ENCODE measurements at regions not wholly inside any gene's neighbourhood (a gene's known extent, or its start where the extent isn't known, plus 50 kb on each side); places are given as distances from the start of the nearest gene placed in this dataset.
"Not testable (repeated sequence)": the region's sequence is repeated elsewhere in the genome, so short reads cannot be mapped to it uniquely, and the experiment has no call there.

DNA sequence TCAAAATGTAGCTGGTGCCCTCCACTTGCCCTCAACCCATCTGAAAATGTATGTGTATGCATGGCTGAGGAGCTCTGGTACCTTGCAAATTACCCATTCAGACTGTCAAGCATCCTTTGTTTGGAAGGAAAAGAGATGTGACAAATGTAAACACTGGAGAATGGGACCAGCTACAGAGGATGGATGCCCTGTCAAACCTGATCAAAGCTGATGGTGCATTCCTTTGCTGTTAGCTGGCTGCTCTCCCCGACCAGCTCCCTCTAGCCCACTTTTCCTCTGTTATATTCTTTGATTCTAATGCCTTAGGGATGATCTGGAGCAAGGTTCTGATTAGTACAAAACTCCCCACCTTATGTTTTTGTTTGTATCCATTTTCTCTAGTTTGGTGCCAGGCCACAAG is 310.3 kb downstream of the C12orf75 start:
- no peak for DNase-seq (ENCODE audit: low read depth in 2 of 2)

GRCh38 chr12:105641749-105642148 is 311.3 kb downstream of the C12orf75 start:
- DNase-seq (ENCODE audit: low read depth in 2 of 2): no peak

- no peak for DNase-seq (ENCODE audit: low read depth in 2 of 2)
Measured at GRCh38 chr12:105644770-105645169, 314.3 kb downstream of the C12orf75 start.

DNA sequence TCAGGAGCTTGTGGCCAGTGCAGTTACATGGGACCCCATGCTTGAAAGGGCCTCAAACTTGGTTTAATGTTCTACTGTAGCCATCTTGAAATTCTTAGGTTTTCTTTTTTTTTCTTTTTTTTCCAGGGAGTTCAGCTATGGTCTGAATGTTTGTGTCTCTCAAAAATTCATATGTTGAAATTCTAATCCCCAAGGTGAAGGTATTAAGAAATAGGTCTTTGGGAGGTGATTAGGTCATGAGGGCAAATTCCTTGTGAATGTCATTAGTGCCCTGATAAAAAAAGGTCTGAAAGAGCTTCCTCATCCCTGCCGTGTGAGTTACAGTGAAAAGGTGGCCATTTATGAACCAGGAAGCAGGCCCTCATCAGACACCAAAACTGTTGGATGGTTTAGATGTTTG is 324.1 kb downstream of the C12orf75 start:
- DNase-seq (ENCODE audit: low read depth in 2 of 2): no peak

DNA sequence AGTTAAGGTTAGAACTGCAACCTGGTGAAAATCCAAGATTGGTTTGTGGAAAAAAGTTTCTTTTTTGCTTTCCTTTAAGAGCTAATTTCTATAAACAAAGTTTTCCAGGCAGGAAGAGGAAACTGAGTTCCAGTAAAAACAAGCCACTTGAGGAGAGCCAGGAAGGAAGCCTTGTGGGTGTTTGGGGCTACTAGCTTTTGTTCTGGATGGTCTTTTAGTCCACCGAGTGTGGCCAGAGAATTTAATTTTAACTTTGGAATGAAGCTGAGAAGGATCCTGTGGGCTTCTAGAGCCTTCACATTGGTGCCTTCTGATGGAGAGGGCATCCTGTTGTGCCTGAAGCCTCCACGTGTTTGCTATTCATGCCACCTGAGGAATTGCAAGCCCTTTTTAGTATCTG is 327.9 kb downstream of the C12orf75 start:
- DNase-seq (ENCODE audit: low read depth in 2 of 2): peak in 1 of 2 donors; percentile 50

GRCh38 chr12:105659355-105660075 is 329.0 kb downstream of the C12orf75 start:
- no peak for DNase-seq (ENCODE audit: low read depth in 2 of 2)

GRCh38 chr12:105664765-105665164 is 334.3 kb downstream of the C12orf75 start:
- not testable (repeated sequence) for DNase-seq (ENCODE audit: low read depth in 2 of 2)

DNA sequence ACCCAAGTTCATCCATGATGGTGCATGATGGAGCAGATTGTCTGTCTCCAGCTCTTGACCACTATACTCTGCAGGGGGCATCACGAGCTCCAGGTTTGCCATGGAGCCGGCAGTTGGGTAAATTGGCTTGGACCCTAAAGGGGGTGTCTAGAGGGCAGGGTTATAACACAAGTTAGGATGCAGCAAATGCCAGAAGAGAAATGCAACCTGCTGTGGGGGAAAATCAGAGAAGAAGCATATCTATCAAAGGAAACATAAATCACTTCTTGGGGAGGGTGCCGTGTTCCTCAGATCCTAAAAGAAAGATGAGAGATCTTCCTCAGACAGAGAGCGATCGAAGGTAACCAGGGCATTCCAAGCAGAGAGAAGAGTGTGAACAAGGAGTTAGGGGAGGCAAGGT is 334.9 kb downstream of the C12orf75 start:
- DNase-seq (ENCODE audit: low read depth in 2 of 2): no peak

- no peak for DNase-seq (ENCODE audit: low read depth in 2 of 2)
Measured at GRCh38 chr12:105667973-105668743, 337.7 kb downstream of the C12orf75 start.

DNA sequence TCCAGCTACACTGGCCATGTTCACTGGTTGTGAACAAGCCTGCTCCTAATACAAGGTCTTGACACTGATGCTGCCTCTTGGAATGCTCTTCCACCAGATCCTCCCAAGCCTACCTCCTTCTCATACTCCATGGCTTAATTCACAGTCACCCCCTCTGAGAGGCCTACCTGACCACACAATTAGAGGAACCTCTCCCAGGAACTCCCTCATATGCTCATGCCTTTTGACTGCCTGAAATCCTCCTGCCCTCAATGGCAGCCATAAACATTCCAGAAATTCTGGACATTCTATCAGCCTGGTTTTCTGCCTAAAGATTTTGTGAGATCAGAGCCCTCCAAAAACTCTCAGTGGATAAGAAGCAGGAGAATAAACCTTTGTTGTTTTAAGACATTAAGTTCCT is 340.2 kb downstream of the C12orf75 start:
- no peak for DNase-seq (ENCODE audit: low read depth in 2 of 2)

DNA sequence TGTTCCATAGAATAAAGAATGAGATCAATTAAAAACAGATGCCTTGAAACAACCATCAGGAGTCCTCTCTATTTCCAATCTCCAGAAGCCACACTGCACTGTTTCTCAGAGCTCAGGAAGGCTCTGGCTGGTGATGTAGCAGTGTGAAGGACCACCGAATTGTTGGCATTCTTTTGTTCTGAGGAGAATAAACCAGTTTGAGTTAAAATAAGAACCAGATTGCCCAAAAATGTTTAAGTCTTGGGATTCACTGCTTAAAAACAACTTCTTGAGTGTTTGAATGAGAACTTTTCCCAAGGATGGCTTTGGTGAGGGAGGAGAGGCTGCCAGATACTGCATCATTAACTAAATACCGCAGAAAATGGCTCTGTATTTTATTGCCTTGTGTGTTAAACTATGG is 341.2 kb downstream of the C12orf75 start:
- DNase-seq (ENCODE audit: low read depth in 2 of 2): no peak

- peak; percentile 43 to 67 for DNase-seq (ENCODE audit: low read depth in 2 of 2)
Measured at GRCh38 chr12:105672121-105672975, 341.9 kb downstream of the C12orf75 start.

DNA sequence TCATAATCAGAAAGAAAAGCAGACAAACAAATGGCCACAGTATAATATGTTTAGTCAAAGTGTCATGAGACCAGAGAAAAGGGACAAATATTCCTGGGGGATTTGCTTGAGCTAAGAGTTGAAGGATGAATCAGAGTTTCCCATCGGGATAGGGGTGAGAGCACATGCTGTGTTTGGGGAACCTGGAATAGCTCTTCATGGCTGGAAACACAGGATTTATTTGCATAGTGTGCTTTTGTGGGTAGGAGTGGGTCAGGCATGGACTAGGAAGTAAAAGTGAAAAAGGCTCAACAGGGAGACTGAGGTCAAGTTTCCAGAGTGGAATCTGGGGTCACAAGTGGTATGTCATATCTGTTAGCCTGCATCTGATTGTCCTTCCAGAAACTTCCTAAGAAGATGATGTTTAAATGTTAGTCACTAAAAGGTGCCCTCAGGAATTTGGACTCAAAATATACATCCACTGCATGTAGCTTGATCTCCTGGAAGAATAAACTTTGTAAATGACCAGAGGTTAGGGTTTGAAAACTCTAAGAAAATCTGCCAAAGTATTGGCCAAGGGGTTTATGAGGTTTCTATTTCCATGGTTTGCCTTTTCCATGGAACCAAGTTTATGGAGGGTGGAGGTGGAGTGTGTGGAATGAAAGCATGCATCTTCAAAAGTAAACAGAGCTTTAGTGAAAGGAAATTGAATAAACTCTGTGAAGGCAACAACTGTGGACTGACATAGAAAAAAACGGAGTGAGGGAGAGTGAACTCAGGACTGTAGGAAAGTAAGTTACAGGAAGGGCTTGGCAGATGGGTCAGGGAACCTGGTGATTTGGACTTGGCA is 344.6 kb downstream of the C12orf75 start:
- no peak for DNase-seq (ENCODE audit: low read depth in 2 of 2)

DNA sequence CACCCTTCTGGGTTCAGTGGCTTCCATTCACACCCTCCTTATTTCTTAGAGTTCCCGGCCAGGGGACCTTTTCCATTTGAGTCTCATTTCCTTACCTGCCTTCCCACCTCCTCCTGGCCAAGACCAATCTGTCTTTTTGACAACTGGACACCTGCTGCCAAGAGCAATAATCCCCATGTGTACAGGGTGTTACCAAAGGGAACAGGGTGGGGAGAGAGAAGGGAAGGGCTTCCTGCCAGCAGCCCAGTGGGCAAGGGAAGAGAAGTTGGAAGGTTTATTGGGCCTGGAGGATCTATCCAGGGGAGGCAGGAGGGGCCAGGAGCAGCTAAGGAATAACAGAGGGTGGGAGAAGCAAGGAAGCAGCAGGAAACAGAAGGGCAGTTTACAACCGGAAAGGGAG is 346.2 kb downstream of the C12orf75 start:
- peak; percentile 32 to 64 for DNase-seq (ENCODE audit: low read depth in 2 of 2)

DNA sequence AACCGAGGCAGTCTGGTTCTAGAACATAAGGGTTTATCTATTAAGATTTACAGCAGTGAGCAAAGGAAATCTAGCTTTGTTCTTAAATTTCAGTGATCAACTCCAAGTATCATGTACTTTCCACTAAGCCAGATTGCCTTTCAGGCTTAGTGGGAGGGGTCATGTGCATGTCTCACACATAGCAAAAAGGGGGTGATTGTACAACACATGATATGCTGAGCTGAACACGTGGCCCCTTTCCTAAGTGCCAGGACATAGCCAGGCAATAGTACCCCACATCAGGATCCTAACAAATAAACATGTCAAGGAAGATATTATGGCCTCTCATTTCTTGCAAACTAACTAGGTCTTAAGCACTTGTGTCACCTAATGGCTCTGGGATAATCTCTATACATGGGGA is 347.2 kb downstream of the C12orf75 start:
- DNase-seq (ENCODE audit: low read depth in 2 of 2): no peak

- DNase-seq (ENCODE audit: low read depth in 2 of 2): no peak
Measured at GRCh38 chr12:105679982-105680381, 349.5 kb downstream of the C12orf75 start.

DNA sequence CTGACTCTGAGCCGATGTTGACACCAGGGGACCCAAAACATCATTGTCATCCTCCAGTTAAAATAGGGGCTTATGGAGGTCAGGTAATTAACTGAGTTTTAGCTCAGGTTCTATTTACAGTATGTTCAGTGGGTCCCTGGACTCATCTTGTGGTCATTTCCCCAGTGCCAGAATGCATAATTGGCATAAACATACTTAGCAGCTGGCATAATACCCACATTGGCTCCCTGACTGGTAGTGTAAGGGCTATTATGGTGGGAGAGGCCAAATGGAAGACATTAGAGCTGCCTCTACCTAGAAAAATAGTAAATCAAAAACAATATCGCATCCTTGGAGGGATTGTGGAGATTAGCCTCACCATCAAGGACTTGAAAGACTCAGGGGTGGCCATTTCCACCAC is 350.9 kb downstream of the C12orf75 start:
- DNase-seq (ENCODE audit: low read depth in 2 of 2): no peak

- not testable (repeated sequence) for DNase-seq (ENCODE audit: low read depth in 2 of 2)
Measured at GRCh38 chr12:105682821-105683220, 352.3 kb downstream of the C12orf75 start.

- not testable (repeated sequence) for DNase-seq (ENCODE audit: low read depth in 2 of 2)
Measured at GRCh38 chr12:105683836-105684235, 353.3 kb downstream of the C12orf75 start.

- no peak for DNase-seq (ENCODE audit: low read depth in 2 of 2)
Measured at GRCh38 chr12:105698075-105698474, 367.6 kb downstream of the C12orf75 start.

DNA sequence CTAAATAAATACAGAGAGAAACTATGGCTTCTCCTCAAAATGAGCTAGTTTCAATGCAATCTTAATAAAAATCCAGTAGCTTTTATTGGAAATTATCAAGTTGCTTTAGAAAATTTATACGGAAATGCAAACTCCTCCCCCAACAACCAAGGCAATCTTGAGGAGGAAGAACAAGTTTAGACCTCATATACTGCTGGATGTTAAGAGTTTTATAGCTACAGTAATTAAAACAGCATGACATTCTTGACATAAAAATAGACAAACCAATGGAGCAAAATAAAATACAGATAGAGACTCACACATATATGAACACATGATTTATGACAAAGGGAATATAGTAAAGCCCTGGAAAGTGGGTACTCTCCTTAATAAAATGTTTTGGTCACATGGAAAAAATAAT is 368.7 kb downstream of the C12orf75 start:
- no peak for DNase-seq (ENCODE audit: low read depth in 2 of 2)
